ENCODE measurements at regions not wholly inside any gene's neighbourhood (a gene's known extent, or its start where the extent isn't known, plus 50 kb on each side); places are given as distances from the start of the nearest gene placed in this dataset.

- intact Hi-C loops (cut with micrococcal nuclease; ENCODE audit: unreplicated experiment) = no loop called here
- CTCF ChIA-PET = no interaction called here
- H3K4me1 ChIP-seq (replicated peaks; ENCODE audit: insufficient read depth) = no peaks in the 10 kb centered on the region
These were observed 361.8 kb downstream of the RND3 start for GRCh38 chr2:150125708-150126107.

DNA sequence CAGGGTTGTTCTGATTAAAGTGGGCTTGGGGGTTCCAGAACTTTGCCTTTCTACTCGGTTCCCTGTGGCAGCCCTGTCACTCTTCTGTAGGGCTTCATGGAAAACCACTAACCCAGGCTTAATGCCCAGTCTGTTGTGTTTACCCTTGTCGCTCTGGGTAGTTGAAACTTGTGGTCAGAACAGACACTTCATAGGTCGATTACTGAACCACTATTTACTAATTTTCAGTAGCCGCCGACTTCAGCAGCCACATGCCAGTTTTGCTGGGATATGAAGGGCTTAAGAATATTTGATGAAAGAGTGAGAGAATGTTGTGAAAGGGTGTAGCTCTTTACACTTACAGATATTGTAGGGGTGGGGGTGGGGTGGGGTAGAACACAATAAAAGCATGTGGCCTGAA, 362.3 kb downstream of the RND3 start:
- H3K9me2 ChIP-seq (ENCODE audit: insufficient read depth) = no peaks in the 10 kb centered on the region
- no peaks in the 10 kb centered on the region for H3K4me1 ChIP-seq (replicated peaks; ENCODE audit: insufficient read depth)
- intact Hi-C loops (cut with micrococcal nuclease; ENCODE audit: unreplicated experiment) = no loop called here
- no TSS peak for BruUV-seq (replicated peaks)
- H3K4me3 ChIP-seq = no peak overlapping the region
- ChIA-PET POLR2A (ENCODE audit: unreplicated experiment) (no interaction called here), CTCF (no interaction called here)
- no peaks in the 10 kb centered on the region for H4K20me1 ChIP-seq (ENCODE audit: insufficient read depth)
- no peak overlapping the region for H3K27ac ChIP-seq
- no peak overlapping the region for H3K4me2 ChIP-seq
- H3K36me3 ChIP-seq (ENCODE audit: low read depth) = no peaks in the 10 kb centered on the region
- TF ChIP-seq, protein P1, sequence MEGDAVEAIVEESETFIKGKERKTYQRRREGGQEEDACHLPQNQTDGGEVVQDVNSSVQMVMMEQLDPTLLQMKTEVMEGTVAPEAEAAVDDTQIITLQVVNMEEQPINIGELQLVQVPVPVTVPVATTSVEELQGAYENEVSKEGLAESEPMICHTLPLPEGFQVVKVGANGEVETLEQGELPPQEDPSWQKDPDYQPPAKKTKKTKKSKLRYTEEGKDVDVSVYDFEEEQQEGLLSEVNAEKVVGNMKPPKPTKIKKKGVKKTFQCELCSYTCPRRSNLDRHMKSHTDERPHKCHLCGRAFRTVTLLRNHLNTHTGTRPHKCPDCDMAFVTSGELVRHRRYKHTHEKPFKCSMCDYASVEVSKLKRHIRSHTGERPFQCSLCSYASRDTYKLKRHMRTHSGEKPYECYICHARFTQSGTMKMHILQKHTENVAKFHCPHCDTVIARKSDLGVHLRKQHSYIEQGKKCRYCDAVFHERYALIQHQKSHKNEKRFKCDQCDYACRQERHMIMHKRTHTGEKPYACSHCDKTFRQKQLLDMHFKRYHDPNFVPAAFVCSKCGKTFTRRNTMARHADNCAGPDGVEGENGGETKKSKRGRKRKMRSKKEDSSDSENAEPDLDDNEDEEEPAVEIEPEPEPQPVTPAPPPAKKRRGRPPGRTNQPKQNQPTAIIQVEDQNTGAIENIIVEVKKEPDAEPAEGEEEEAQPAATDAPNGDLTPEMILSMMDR (conservative IDR thresholded peaks at IDR 0.05) = no peak
- no peak for TF ChIP-seq EZH2 (IDR thresholded peaks at IDR 0.05; ENCODE audit: low read depth)
- no peak overlapping the region for H2AFZ ChIP-seq
- H3F3A ChIP-seq (ENCODE audit: insufficient read depth, low read depth) = no peaks in the 10 kb centered on the region
- peaks cover 5% of the 10 kb centered on the region for H3K9me3 ChIP-seq (ENCODE audit: insufficient read depth, low read depth)
- no peaks in the 10 kb centered on the region for H3K79me2 ChIP-seq (ENCODE audit: low read depth)
- no peaks in the 10 kb centered on the region for H3K27me3 ChIP-seq (ENCODE audit: insufficient read depth, low read depth)
- DNase-seq = no peak

More at GRCh38 chr2:150125708-150126107, 361.8 kb downstream of the RND3 start:
- no TSS peak for BruUV-seq (replicated peaks)
- Histone ChIP-seq H3K9me3 (ENCODE audit: insufficient read depth, low read depth) (peaks cover 5% of the 10 kb centered on the region), H2AFZ (no peak overlapping the region), H3K27me3 (ENCODE audit: insufficient read depth, low read depth) (no peaks in the 10 kb centered on the region), H3K36me3 (ENCODE audit: low read depth) (no peaks in the 10 kb centered on the region), H3K4me3 (no peak overlapping the region), H3K4me2 (no peak overlapping the region), H3K27ac (no peak overlapping the region), H4K20me1 (ENCODE audit: insufficient read depth) (no peaks in the 10 kb centered on the region), H3K79me2 (ENCODE audit: low read depth) (no peaks in the 10 kb centered on the region), H3K9me2 (ENCODE audit: insufficient read depth) (no peaks in the 10 kb centered on the region), H3F3A (ENCODE audit: insufficient read depth, low read depth) (no peaks in the 10 kb centered on the region)
- TF ChIP-seq, protein P1 (conservative IDR thresholded peaks at IDR 0.05) = no peak
- TF ChIP-seq EZH2 (IDR thresholded peaks at IDR 0.05; ENCODE audit: low read depth) = no peak
- POLR2A ChIA-PET (ENCODE audit: unreplicated experiment) = no interaction called here
- no peak for DNase-seq

DNA sequence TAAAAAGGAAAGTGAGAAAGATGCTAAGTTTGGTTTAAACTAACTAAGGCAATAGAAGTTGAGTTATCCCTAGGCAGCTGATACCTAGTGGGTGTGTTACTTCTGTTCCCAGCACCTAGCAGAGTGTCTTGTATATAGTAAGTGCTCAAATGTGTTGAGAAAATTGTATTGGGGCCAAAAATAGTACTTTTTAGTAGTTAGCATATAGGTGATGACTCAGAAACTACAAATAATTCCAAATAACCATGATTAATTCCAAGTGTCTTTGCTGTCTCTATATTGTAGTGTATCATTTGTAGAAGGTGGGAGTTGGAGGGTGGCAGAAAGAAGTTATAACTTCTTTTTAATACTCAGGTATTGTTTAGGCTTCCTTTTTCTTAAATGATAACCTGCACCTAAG, 362.7 kb downstream of the RND3 start:
- H2AFZ ChIP-seq = no peak overlapping the region
- peaks cover 5% of the 10 kb centered on the region for H3K9me3 ChIP-seq (ENCODE audit: insufficient read depth, low read depth)
- no peaks in the 10 kb centered on the region for H3K79me2 ChIP-seq (ENCODE audit: low read depth)
- no peak overlapping the region for H3K4me3 ChIP-seq
- no peaks in the 10 kb centered on the region for H3F3A ChIP-seq (ENCODE audit: insufficient read depth, low read depth)
- no peaks in the 10 kb centered on the region for H3K36me3 ChIP-seq (ENCODE audit: low read depth)
- BruUV-seq (replicated peaks) = no TSS peak
- no peak for TF ChIP-seq EZH2 (IDR thresholded peaks at IDR 0.05; ENCODE audit: low read depth)
- TF ChIP-seq, protein P1 (conservative IDR thresholded peaks at IDR 0.05) = no peak
- CTCF ChIA-PET = no interaction called here
- no peaks in the 10 kb centered on the region for H3K9me2 ChIP-seq (ENCODE audit: insufficient read depth)
- intact Hi-C loops (cut with micrococcal nuclease; ENCODE audit: unreplicated experiment) = no loop called here
- no peak overlapping the region for H3K27ac ChIP-seq
- H4K20me1 ChIP-seq (ENCODE audit: insufficient read depth) = no peaks in the 10 kb centered on the region
- DNase-seq = no peak
- POLR2A ChIA-PET (ENCODE audit: unreplicated experiment) = no interaction called here
- no peaks in the 10 kb centered on the region for H3K4me1 ChIP-seq (replicated peaks; ENCODE audit: insufficient read depth)
- H3K27me3 ChIP-seq (ENCODE audit: insufficient read depth, low read depth) = no peaks in the 10 kb centered on the region
- H3K4me2 ChIP-seq = no peak overlapping the region

Measured in PC-9 (cell line).